Activated CD4-positive, CD25-positive, alpha-beta regulatory T cell treated with anti-CD3 and anti-CD28 coated beads, Interleukin-2, amount 50 U/mL, for 16 hours (primary cell): ENCODE measurements at regions not wholly inside any gene's neighbourhood (a gene's known extent, or its start where the extent isn't known, plus 50 kb on each side); places are given as distances from the start of the nearest gene placed in this dataset.
"Not testable (repeated sequence)": the region's sequence is repeated elsewhere in the genome, so short reads cannot be mapped to it uniquely, and the experiment has no call there.

Experiments used
- DNase-seq: peaks from one replicate; pipeline ENCODE4 v3.0.0-alpha.2; 2020; ENCODE audit warnings: low read depth, low spot score

GRCh38 chr12:34223640-34224039 is 201.3 kb downstream of the ALG10 start:
- DNase-seq, result no peak

GRCh38 chr12:34226044-34226443 is 203.7 kb downstream of the ALG10 start:
- DNase-seq, result not testable (repeated sequence)

- not testable (repeated sequence) for DNase-seq
Measured at GRCh38 chr12:34228046-34228445, 205.8 kb downstream of the ALG10 start.

- not testable (repeated sequence) for DNase-seq
Measured at GRCh38 chr12:34229033-34229432, 206.7 kb downstream of the ALG10 start.

- DNase-seq, result no peak
Measured at GRCh38 chr12:34233618-34234017, 211.3 kb downstream of the ALG10 start.

GRCh38 chr12:34236073-34236472 is 213.8 kb downstream of the ALG10 start:
- no peak for DNase-seq

GRCh38 chr12:34244608-34245007 is 222.3 kb downstream of the ALG10 start:
- no peak for DNase-seq

GRCh38 chr12:34249271-34249670 is 227.0 kb downstream of the ALG10 start:
- DNase-seq, result no peak

- DNase-seq, result not testable (repeated sequence)
Measured at GRCh38 chr12:34251879-34252278, 229.6 kb downstream of the ALG10 start.

- DNase-seq, result no peak
Measured at GRCh38 chr12:34253674-34254073, 231.4 kb downstream of the ALG10 start.

- DNase-seq, result no peak
Measured at GRCh38 chr12:34257093-34257492, 234.8 kb downstream of the ALG10 start.

- DNase-seq, result not testable (repeated sequence)
Measured at GRCh38 chr12:34262140-34262539, 239.8 kb downstream of the ALG10 start.

GRCh38 chr12:34264110-34264509 is 241.8 kb downstream of the ALG10 start:
- no peak for DNase-seq

GRCh38 chr12:34273703-34274102 is 251.4 kb downstream of the ALG10 start:
- not testable (repeated sequence) for DNase-seq

GRCh38 chr12:34275129-34275528 is 252.8 kb downstream of the ALG10 start:
- DNase-seq, result no peak

- DNase-seq, result no peak
Measured at GRCh38 chr12:34286483-34286882, 264.2 kb downstream of the ALG10 start.

GRCh38 chr12:34286934-34287333 is 264.6 kb downstream of the ALG10 start:
- DNase-seq, result no peak

- no peak for DNase-seq
Measured at GRCh38 chr12:34287437-34287836, 265.1 kb downstream of the ALG10 start.

- no peak for DNase-seq
Measured at GRCh38 chr12:34287986-34288962, 266.0 kb downstream of the ALG10 start.

GRCh38 chr12:34288963-34289345 is 266.7 kb downstream of the ALG10 start:
- DNase-seq, result no peak

- no peak for DNase-seq
Measured at GRCh38 chr12:34289431-34290380, 267.4 kb downstream of the ALG10 start.

GRCh38 chr12:34290381-34290995 is 268.2 kb downstream of the ALG10 start:
- DNase-seq, result no peak
